OCI-LY7 (cell line): ENCODE measurements at regions not wholly inside any gene's neighbourhood (a gene's known extent, or its start where the extent isn't known, plus 50 kb on each side); places are given as distances from the start of the nearest gene placed in this dataset.

ENCODE experiments used
- BruUV-seq: library from RNA; stranded (reverse); fragments of 400-500 nt; replicated peaks from 2 replicates; lab custom pipeline; 2021; lab: Mats Ljungman, UMichigan
- CTCF ChIA-PET: fragments of 300-600 bp; sonication (Branson Sonifier 250); formaldehyde crosslinking; loops from one replicate; lab custom pipeline; 2022; ENCODE audit warnings: antibody characterized with exemption; ENCODE audit not compliant: unreplicated experiment; lab: Charles Lee
- POLR2A ChIA-PET: fragments of 300-600 bp; sonication (Branson Sonifier 250); formaldehyde crosslinking; loops from one replicate; lab custom pipeline; 2022; ENCODE audit warnings: antibody characterized with exemption; lab: Charles Lee
- DNase-seq: peaks from one replicate; pipeline ENCODE4 v3.0.0-alpha.2; 2015; ENCODE audit warnings: low spot score
- H2AFZ ChIP-seq: fragments of 200-600 bp; sonication (generic), shearing (Covaris generic); 2 replicates; pipeline ENCODE4 v1.6.1; 2014; ENCODE audit warnings: mild to moderate bottlenecking, antibody characterized with exemption, low read length, moderate library complexity
- H3K27ac ChIP-seq: fragments of 200-600 bp; sonication (generic); 2 replicates; pipeline ENCODE4 v1.5.1; 2014; ENCODE audit warnings: mixed run types, low read depth, mild to moderate bottlenecking, moderate library complexity, low read length, inconsistent platforms; ENCODE audit not compliant: poor library complexity, severe bottlenecking
- H3K36me3 ChIP-seq: fragments of 200-600 bp; sonication (generic); 2 replicates; pipeline ENCODE4 v1.6.1; 2014; ENCODE audit warnings: mild to moderate bottlenecking, antibody characterized with exemption, low read length, moderate library complexity, mixed read lengths; ENCODE audit not compliant: insufficient read depth
- H3K4me1 ChIP-seq: fragments of 200-600 bp; sonication (generic); 2 replicates; pipeline ENCODE4 v1.5.1; 2014; ENCODE audit warnings: mild to moderate bottlenecking, low read length; ENCODE audit not compliant: insufficient read depth, poor library complexity, severe bottlenecking
- H3K4me2 ChIP-seq: fragments of 200-600 bp; sonication (generic); 2 replicates; pipeline ENCODE4 v1.6.1; 2014; ENCODE audit warnings: mild to moderate bottlenecking, low read length
- H3K4me3 ChIP-seq: fragments of 200-600 bp; sonication (generic); 2 replicates; pipeline ENCODE4 v1.5.1; 2014; ENCODE audit warnings: mild to moderate bottlenecking, low read depth, low read length; ENCODE audit not compliant: poor library complexity, severe bottlenecking
- H3K79me2 ChIP-seq: fragments of 200-600 bp; sonication (generic); 2 replicates; pipeline ENCODE4 v1.6.1; 2016; ENCODE audit warnings: low read depth, mild to moderate bottlenecking, low read length, moderate library complexity, mixed read lengths; ENCODE audit not compliant: insufficient read depth
- H3K9me2 ChIP-seq: fragments of 200-600 bp; sonication (generic); 2 replicates; pipeline ENCODE4 v1.6.1; 2016; ENCODE audit warnings: mild to moderate bottlenecking, low read length, mixed read lengths; ENCODE audit not compliant: insufficient read depth
- H3K9me3 ChIP-seq: fragments of 200-600 bp; sonication (generic); 2 replicates; pipeline ENCODE4 v1.6.1; 2014; ENCODE audit warnings: mild to moderate bottlenecking, mixed run types, low read length, mixed read lengths
- H4K20me1 ChIP-seq: fragments of 200-600 bp; sonication (generic); 2 replicates; pipeline ENCODE4 v1.6.1; 2014; ENCODE audit warnings: mild to moderate bottlenecking, antibody characterized with exemption, low read length, moderate library complexity, mixed read lengths; ENCODE audit not compliant: insufficient read depth
- CTCF ChIP-seq: fragments of 200-600 bp; sonication (generic); conservative IDR thresholded peaks from 2 replicates; pipeline ENCODE4 v1.5.1; 2014; ENCODE audit warnings: mild to moderate bottlenecking, antibody characterized with exemption, low read length, moderate library complexity, mixed read lengths
- EZH2phosphoT487 ChIP-seq: fragments of 200-600 bp; sonication (generic); IDR thresholded peaks from 2 replicates; pipeline ENCODE4 v1.6.1; 2018; ENCODE audit warnings: low read depth, borderline replicate concordance, mild to moderate bottlenecking, mixed run types, antibody characterized with exemption, low read length, moderate library complexity, mixed read lengths
- intact Hi-C: fragments of 100-400 bp; cut with micrococcal nuclease; formaldehyde crosslinking; loops from one replicate; pipeline ENCODE4 v1.10.0; 2022; ENCODE audit not compliant: unreplicated experiment

DNA sequence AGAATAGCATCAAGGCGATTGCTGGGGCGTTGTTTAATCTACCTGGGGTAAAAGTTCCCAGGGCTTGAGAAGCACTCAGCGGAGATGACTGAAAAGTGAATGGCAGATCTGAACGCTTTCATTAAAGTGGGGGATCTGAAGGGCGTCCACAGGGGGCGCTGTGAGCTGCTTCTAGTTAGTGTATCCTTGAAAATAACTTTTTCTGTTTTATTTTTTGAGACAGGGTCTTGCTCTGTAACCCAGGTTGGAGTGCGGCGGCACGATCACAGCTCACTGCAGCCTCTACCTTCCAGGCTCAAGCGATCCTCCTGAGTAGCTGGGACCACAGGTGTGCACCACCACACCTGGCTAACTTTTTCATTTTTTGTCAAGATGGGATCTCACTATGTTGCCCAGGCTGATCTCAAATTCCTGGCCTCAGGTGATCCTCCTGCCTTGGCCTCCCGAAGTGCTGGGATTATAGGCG is 360.4 kb downstream of the SEC14L1 start:
- no peaks in the 10 kb centered on the region for H3K9me3 ChIP-seq
- H4K20me1 ChIP-seq: no peaks in the 10 kb centered on the region
- H3K36me3 ChIP-seq: peaks cover 55% of the 10 kb centered on the region
- CTCF ChIA-PET: interaction anchor here (0.6 kb wide), 2 partner anchors 60 to 80 kb away, joined by 3 read pairs; no protein-coding TSS in a partner anchor
- H2AFZ ChIP-seq: no peak overlapping the region
- H3K27ac ChIP-seq: no peak overlapping the region
- no TSS peak for BruUV-seq
- no peak overlapping the region for H3K4me3 ChIP-seq
- H3K79me2 ChIP-seq: no peaks in the 10 kb centered on the region
- POLR2A ChIA-PET: no interaction called here
- no peaks in the 10 kb centered on the region for H3K4me1 ChIP-seq
- peak; percentile 56 for DNase-seq
- no peak overlapping the region for H3K4me2 ChIP-seq
- intact Hi-C loops: no loop called here
- H3K9me2 ChIP-seq: no peaks in the 10 kb centered on the region
- no peak for TF ChIP-seq EZH2phosphoT487
- peak; percentile 83 for TF ChIP-seq CTCF

DNA sequence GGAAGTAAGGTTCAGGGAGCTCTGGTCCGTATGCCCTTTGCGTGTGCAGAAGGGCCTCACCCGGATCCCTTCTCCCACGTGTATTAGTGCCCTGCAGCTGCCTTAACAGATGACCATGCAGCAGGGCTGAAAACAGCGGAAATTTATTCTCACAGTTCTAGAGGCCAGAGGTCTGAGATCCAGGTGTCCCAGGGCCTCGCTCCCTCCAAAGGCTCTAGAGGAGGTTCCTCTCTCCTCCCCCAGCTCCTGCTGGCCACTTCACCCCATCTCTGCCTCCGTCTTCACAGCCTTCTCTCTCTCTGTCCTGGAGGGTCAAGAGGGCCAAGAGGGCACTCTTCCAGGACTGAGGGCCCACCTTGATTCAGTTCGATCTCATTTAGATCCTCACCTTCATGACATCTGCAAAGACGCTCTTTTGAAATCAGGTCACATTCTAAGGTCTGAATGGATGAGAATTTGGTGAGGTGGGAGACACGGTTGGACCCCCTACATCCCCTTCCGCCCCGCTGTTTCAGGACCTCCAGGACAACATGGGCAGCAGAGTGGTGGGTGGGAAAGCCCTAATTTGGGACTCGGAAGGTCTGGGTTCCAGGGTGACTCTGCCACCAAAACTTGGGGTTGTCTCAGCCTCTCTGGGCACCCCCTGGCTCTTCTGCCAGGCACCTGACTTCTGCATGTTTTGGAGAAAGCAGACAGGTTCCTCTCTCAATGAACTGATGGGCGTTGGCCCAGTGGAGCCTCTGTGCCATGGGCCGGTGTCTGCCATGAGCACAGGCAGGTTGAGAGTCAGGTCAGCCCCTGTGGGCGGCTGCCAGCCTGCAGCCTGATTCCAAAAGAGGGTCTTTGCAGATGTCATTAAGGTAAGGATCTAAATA is 361.2 kb downstream of the SEC14L1 start:
- CTCF ChIA-PET: interaction anchor here (0.6 kb wide), 2 partner anchors 61 to 81 kb away, joined by 3 read pairs; no protein-coding TSS in a partner anchor
- no peak for DNase-seq
- POLR2A ChIA-PET: no interaction called here

More for the DNA sequence above, 361.2 kb downstream of the SEC14L1 start:
- no peaks in the 10 kb centered on the region for H3K9me2 ChIP-seq
- H2AFZ ChIP-seq: no peak overlapping the region
- intact Hi-C loops: no loop called here
- H3K4me3 ChIP-seq: no peak overlapping the region
- no peak overlapping the region for H3K27ac ChIP-seq
- H3K9me3 ChIP-seq: no peaks in the 10 kb centered on the region
- no peaks in the 10 kb centered on the region for H3K4me1 ChIP-seq
- BruUV-seq: no TSS peak
- TF ChIP-seq CTCF (no peak), EZH2phosphoT487 (no peak)
- no peaks in the 10 kb centered on the region for H4K20me1 ChIP-seq
- no peaks in the 10 kb centered on the region for H3K79me2 ChIP-seq
- H3K36me3 ChIP-seq: peaks cover 47% of the 10 kb centered on the region
- no peak overlapping the region for H3K4me2 ChIP-seq
